ENCODE measurements at regions not wholly inside any gene's neighbourhood (a gene's known extent, or its start where the extent isn't known, plus 50 kb on each side); places are given as distances from the start of the nearest gene placed in this dataset.

DNA sequence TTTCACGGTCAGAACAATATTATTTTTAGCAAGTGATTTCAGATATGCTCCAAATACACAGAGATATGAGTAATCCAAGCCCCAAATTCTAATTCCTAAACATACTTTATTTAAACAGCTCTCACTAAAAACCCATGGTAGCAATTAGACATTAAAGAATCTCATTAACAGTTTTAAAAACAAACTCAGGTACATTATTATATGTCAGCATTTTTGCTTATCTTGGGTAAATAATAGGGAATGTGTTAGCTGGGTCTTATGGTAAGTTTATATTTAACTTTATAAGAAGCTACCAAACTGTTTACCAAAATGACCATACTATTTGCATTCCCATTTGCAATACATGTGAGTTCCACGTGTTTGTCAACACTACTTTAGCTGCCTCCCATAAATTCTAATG is 511.1 kb downstream of the HTR1A start:
- TF ChIP-seq CTCF (IDR thresholded peaks at IDR 0.05) = no peak
- no peak for TF ChIP-seq EP300 (IDR thresholded peaks at IDR 0.05)

Measured in suprapubic skin (tissue), 3 donors.